ENCODE measurements at regions not wholly inside any gene's neighbourhood (a gene's known extent, or its start where the extent isn't known, plus 50 kb on each side); places are given as distances from the start of the nearest gene placed in this dataset.
"Not testable (repeated sequence)": the region's sequence is repeated elsewhere in the genome, so short reads cannot be mapped to it uniquely, and the experiment has no call there.

DNA sequence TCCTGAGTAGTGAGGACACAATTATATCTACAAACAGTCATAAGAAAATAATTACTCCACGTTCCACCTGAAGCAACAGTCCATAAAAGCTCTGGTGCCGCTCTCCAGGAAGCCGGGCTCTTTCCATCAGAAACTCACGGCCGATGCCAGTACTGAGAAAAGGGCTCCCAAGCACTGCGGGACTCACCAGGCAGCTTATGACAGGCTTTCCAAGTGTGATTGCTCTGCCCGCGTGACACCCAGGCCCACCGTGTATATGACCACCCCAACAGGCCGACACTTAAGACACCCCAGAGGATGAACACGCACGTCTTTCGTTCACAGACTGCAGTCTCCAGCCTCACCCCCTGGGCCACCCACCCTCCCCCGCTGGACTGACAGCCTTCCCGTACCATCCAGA lies 199.0 kb downstream of the UQCRFS1 start:
- no peak for DNase-seq

DNA sequence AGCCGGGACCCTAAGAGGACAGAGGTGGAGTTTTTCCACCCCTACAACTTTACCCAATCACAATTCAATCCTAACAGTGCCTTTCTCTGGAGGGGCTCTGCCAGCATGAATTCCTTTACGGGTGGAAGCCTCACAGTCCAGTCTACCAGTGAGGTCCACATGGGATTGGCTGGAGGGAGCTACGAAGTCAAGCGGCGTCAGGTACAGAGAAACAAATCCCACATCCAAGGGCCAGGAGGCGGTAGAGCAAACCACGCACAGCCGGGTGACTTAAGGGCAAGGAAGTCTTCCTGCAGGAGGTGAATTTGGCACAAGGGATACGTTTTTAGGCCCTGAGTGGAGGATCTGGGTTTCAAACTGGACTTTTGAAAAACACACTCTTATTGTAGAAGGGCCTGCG lies 199.6 kb downstream of the UQCRFS1 start:
- no peak for DNase-seq

DNA sequence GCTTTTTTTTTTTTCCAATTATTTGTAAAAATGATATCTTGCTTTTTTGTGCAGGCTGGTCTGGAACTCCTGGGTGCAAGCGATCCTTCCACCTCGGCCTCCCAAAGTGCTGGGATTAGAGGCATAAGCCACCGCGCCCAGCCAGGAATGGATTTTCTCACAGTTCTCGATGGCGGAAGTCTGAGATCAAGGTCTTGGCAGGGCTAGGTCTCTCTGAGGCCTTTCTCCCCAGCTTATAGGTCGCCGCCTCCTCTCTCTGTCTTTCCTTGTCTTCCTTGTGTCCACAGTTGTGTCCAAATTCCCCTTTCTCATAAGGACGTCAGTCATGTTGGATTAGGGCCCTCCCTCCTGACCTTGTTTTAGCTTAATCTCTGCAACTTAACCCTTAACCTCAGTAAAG lies 200.5 kb downstream of the UQCRFS1 start:
- no peak for DNase-seq

DNA sequence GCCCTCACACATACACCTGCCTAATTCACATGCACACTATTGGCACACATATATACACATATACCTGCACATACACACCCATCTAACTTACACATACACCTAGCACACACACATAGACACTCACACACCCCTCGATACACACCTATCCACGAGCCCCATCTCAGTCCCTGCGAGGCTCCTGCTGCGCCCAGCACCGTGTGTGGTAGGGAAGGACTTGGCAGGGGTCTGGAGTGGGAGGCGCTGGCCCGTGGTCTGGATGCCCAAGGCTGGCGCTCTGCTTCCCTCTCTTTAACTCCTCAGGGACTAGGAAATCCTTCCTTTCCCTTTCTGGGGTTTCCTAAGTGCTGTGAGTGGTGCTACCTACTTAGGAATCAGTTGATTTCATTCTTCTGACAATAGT lies 202.7 kb downstream of the UQCRFS1 start:
- DNase-seq, result no peak

DNA sequence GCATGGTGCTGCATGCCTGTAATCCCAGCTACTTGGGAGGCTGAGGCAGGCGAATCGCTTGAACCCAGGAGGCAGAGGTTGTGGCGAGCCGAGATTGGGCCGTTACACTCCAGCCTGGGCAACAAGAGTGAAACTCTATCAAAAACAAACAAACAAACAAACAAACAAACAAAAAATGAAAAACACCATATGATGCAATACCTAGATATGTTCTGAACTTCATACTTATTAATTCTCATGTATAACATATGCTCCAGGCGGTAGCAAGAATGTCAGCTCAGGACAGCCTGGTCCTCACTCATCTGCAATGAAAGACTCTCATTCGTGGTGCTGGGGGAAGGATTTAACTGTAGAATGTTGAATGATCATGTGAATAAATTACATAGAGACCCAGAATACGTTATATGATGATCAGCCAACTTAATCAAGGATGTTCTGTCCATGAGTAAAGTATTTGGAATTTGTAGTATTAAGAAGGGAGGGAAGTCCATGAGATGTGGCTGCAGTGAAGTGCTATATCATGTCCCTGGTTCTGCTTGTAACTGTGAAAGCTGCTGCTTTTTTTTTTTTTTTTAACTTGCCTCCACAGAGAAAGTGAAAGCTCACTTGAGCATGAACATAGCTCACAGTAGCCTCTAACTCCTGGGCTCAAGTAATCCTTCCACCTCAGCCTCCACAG lies 206.8 kb downstream of the UQCRFS1 start:
- DNase-seq, result no peak

DNA sequence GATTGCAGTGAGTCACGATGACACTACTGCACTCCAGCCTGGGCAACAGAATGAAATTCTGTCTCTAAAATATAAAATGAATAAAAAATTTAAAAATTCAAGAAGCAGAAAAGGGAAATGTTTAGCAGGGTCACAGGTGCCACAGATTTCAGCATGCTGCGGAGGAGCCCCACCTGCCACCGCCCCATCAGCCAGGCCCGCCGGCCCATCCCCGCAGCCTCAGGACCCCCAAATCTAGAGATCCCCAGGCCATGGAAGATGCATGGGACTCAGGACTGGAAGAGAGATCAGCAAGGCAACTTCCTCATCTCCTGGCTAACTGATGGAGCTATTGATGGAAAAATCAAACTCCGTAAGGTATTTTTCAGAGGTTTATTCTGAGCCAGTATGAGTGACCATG lies 208.2 kb downstream of the UQCRFS1 start:
- no peak for DNase-seq

DNA sequence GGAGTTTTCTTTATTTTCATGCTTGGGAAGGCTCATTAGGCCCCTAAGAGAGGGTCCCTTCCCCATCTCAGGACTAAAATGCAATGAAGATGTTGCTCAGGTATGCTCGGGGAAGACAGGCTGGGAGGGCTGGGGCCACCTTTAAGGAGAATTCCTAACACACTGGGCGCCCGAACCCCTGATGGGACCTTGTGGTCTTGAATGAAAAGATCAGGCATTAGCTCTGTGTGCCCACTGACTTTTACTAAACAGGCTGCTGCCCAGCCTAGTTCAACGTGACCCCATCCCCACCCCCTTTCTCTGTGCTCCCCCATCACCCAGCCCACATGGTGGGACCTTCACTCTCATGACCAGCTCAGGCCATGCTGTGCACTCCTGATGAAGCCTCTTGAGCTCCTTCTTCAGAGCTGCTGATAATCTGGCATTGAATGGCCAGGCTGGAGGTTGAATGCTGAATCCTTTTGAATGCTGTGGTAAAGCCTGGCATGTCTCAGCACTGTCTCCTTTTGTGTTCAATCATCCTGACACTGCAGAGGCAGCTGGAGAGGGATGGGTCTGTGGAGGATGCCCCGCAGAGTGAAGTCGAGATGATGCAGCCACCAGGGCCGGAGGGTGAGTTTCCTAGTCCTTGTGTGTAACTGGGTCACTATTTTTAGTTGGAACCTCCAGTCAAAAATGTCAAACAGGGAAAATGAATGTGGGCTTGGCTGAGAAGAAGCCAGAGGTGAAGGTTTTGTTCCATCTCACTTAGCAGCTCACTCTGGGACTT lies 209.1 kb downstream of the UQCRFS1 start:
- no peak for DNase-seq

DNA sequence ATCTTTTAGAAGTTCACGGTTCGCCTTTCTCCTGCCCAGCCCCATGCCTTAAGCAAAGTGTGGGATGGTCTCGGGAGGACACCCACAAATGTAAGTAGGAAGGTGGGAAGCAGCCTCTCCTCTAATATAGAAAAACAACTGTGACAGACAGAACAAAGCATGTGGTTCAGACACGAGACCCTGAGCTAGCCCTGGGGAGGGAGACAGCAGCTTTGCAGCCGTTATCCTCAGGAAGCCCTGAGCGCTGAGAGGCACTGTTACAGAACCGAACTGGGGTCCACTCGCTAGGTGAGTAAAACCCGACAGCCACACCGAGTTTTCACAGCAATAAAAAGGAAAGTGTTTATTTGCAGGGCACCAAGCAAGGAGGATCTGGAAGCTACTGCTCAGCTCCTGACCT lies 210.6 kb downstream of the UQCRFS1 start:
- DNase-seq, result peak in 19 of 58 donors; percentile 8 to 54 (median 28)

DNA sequence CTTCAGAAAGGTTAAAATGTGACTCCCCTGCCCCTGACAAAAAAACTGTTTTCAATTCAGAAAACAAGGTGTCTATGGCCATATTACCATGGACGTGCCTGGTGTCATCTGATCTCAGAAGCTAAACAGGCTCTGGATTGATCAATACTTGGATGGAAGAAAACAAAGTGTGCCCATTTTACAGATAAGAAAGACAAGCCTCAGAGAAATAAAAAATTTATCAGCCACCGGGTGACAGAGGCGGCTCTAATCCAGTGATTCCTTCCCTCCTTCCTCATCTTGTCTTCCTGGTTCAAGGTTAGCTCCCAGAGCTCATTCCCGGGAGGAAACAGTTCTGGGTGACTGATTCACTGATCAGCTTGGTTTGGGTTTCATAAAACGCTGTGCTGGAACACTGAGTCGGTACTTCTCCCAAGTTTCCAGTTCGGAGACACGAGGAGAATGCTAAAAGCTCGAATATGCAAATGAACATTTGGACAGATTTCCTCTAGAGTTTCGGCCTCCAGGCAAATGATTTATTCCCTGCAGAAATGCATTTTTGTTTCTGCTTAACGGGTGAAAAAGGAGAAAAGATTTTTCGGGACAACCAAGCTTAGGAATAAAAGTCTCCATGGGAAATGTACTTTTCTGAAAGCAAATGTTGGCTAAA lies 211.2 kb downstream of the UQCRFS1 start:
- DNase-seq, result peak in 29 of 58 donors; percentile 3 to 71 (median 22)

DNA sequence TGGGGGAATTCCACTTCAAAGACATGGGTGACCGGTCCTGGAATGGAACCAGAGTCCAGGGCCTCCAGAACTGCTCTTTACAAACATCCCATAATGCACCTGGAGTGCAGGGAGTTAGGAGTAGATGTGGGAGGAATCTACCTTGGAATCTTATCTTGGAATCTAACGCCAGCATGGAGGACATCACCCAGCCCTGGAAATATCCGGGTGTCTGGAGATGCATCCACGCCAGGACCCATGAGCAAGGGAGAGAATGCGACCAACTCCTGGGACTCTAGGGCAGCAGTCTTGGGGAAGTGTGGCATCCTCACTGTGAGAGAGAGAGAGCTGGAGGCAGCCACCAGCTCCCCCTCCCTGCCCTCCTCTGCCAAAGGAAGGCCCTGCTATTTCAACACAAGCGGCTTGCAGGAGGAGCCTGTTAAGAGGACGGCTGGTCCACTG lies 211.8 kb downstream of the UQCRFS1 start:
- peak in 4 of 58 donors; percentile 2 to 24 (median 10) for DNase-seq

DNA sequence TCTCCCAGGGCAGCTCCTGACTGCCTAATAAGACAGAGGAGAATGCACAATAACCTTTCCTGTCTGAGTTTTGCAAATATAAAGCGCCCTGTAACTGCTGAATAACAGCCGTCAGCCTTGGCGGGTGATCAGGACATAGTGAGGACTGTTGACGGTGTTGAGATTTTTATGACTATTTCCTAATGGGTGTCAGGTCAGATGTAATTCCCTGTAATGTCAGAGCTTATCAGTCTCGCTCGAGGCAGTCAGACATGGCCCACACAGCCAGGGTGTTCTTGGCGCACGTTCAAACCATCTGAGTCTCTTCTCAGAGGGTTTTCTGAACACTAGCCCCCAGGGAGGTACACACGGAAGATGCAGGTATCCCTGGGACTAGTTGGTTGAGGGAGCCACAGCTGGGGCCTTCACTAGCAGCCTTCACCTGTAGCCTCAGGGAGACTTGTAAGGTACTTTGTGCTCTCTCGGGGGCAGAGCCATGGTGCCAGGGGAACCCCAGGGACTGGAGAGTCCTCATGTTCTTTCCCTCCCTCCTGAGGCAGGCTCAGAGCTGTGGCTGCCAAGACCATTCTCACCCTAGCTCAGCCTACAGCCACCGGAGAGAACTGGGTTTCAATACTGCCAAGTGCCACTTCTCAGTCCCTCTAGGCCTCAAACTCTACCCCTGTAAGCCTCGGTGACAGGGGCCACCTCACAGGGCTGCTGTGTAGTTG lies 213.1 kb downstream of the UQCRFS1 start:
- DNase-seq, result no peak

DNA sequence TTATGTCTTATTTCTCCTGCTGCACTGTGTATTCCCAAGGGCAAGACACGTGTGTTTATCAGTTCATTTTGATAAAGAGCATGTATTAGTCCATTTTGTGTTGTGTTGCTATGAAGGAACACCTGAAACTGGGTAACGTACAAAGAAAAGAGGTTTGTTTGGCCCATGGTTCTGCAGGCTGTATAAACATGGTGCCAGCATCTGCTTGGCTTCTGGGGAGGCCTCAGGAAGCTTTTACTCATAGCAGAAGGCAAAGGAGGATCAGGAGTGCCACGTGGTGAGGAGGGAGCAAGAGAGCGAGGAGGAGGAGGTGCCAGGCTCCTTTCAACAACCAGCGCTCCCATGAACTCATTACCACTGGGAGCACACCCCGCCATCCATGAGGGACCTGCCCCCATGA lies 214.0 kb downstream of the UQCRFS1 start:
- no peak for DNase-seq

DNA sequence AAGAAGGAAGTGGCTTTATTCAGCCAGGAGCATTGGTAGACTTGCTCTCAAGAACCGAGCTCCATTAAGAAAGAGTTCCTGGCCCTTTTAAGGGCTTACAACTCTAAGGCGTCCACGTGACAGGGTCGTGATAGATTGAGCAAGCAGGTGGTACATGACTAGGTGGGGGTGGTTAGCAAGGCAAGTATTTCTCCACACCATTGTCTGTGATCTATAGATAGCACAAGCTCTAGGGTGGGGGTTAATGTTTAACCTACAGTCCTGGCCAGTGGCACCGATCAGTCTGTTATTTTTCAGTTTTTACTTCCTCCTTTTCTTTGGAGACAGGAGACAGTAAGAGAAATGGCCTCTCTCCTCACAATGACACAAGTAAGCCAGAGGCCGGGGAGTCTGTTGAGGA lies 215.1 kb downstream of the UQCRFS1 start:
- DNase-seq, result not testable (repeated sequence)

DNA sequence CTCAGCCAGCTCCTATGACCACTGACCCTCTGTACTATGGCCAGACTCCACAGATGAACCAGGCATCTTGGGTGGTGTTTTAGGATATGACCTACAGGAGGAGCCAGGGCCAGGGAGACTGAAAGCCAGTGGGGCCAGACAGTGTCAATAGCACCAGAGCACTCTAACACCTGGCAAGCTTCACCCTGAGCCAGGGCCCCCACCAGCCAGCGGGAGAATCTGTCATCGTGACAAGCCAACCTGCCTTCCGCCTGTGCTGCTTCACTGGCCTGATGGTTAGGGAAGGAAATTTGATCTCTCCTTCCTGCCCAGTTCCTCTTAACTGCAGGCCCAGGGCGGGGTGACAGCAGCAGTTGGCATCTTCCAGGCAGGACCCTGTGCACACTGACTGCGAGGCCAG lies 222.4 kb downstream of the UQCRFS1 start:
- DNase-seq, result no peak

DNA sequence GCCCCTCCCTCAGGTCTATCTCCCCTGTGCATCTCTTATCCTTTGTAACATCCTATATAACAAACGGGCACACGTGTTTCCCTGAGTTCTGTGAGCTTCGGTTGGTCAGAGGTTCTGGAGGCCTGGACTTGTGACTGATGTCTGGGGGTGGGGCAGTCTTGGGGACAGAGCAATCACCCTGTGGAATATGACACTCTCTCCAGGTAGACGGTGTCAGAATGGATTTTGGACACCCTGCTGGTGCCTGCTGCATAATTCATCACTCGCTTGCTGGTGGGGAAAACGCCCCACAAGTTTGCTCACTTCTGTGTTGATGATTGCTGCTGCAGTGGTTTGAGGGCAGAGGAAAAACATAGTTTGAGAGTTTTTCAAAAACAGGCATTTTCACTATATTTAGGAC lies 223.2 kb downstream of the UQCRFS1 start:
- DNase-seq, result no peak

DNA sequence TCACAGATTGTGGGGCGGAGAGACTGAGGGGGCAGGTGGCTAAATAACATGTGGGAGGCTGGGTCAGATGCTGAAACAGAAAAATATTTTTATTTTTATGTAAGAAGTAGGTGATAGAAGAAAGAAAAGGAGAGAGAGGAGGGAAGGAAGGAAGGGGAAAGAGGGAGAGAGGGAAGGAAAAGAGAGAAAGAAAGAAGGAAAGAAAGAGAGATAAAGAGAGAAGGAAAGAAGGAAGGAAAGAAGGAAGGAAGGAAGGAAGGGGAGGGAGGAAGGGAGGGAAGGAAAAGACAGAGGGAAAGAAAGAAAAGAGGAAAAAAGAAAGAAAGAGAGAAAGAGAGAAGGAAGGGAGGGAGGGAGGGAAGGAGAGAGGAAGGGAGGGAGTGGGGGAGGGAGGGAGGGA lies 224.9 kb downstream of the UQCRFS1 start:
- DNase-seq, result no peak

DNA sequence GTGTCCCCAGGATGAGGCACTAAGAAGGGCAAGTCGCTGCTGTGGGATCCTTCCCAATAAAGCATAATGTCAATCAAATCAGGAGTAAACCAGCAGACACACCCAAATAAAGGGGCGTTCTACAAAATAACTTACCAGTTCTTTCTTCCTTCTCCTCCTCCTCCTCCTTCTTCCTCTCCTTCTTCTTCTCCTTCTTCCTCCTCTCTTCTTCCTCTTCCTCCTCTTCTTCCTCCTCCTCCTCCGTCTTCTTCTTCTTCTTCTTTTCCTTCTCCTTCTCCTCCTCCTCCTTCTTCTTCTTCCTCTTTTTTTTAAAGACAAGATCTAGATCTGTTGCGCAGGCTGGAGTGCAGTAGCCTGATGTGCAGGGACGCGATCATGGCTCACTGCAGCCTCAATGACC lies 225.8 kb downstream of the UQCRFS1 start:
- DNase-seq, result no peak

DNA sequence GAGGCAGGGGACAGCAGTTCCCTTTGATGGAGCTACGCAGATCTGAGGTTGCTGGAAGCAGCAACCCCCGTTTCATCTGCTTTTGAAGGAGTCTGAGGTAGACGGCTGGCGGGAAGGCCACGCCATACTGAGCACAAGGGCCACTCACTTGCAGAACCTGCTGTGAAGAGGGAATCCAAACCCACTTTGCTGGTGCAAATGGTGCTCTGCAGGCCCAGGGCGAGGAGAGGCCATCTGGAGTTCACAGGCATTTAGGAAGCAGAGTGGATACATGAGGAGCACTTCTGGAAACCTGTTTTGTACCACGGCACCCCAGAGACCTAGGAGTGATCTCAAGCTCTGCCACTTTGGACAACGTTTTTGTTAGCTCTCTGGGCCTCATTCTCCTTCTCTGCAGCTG lies 227.8 kb downstream of the UQCRFS1 start:
- DNase-seq, result no peak

DNA sequence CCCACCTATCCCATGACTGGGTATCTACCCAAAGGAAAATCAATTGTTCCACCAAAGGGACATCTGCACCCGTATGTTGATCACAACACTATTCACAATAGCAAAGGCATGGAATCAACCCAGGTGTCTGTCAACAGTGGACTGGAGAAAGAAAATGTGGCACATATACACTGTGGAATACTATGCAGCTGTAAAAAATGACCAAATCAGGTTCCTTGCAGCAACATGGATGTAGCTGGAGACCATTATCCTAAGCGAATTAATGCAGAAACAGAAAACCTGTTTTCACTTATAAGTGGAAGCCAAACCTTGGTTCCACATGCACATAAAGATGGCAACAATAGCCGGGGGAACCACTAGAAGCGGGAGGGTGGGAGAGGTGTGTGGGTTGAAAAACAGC lies 228.6 kb downstream of the UQCRFS1 start:
- no peak for DNase-seq

DNA sequence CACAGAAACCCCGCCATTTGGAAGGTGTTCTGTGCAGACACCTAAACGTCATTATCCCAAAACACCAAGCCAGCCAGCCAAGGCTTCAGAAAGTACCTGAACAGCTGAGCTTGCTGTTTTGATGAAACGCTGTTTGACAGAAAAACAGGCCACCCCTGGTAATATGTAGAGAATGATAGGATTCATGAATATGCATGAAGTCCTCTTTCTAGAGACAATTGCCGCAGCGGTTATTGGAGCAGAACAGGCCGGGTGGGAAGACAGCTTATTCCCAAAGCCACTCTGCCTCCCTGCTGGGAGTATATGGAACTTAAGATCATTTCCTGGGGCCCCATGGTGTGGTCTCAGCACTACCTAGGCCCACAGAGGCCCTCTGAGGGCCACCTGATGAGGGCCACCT lies 229.5 kb downstream of the UQCRFS1 start:
- no peak for DNase-seq

DNA sequence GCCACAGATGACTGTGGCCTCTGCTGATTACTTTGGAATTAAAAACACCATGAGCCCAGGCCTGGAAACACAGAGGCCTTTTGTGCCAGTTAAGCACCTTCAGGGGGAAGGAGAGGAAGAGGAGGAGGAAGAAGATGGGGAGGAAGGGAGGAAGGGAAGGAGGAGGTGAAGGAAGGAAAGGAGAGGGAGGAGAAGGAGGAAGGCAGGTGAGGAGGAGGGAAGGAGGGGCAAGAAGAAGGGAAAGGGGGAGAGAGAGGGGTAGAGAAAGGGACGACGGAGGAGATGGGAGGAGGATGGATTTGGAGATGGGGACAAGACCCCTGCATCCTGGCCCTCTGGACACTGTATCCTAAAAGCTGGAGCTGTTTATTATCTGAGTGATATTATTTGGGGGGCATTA lies 231.0 kb downstream of the UQCRFS1 start:
- DNase-seq, result no peak

DNA sequence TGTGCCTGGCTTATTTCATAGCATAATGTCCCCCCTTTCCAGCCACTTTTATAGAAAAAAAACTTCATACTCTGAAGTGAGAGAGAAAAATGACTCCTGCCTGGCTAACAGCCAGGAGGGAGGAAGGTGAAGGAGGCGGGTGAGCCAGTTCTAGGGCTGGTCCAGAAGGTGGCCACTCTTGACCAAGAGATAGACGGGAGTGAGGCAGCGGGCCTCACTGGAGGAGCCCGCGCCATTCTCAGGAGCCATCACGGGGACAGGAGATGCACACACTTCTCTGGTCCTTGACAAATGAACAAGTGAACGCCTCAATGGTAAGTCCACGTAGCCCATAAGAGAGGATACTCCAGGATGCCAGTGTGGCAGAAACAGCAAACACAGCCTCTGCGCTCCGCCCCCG lies 231.4 kb downstream of the UQCRFS1 start:
- no peak for DNase-seq

Measured in anterior cingulate cortex (tissue), 58 donors.